ENCODE measurements at regions not wholly inside any gene's neighbourhood (a gene's known extent, or its start where the extent isn't known, plus 50 kb on each side); places are given as distances from the start of the nearest gene placed in this dataset.

- H3K9me3 ChIP-seq (ENCODE audit: insufficient read depth, low read depth, low read length), result no peaks in the 10 kb centered on the region
- no peak overlapping the region for H3K4ac ChIP-seq (ENCODE audit: low read depth, low read length)
- no peak overlapping the region for H2AFZ ChIP-seq (ENCODE audit: insufficient read depth, low read length, poor library complexity)
- H2AK5ac ChIP-seq (ENCODE audit: low read length), result no peak overlapping the region
- H2BK5ac ChIP-seq (ENCODE audit: low read depth, low read length, poor library complexity), result no peak overlapping the region
- no peak overlapping the region for H3K4me2 ChIP-seq (ENCODE audit: low read length)
- H3K4me3 ChIP-seq (ENCODE audit: low read depth, low read length), result no peak overlapping the region
- H2BK12ac ChIP-seq (ENCODE audit: low read length), result no peak overlapping the region
- H4K8ac ChIP-seq (ENCODE audit: low read depth, low read length), result no peak overlapping the region
- no peak overlapping the region for H2BK120ac ChIP-seq (ENCODE audit: insufficient read depth, low read length, poor library complexity)
- no peaks in the 10 kb centered on the region for H3K79me2 ChIP-seq (ENCODE audit: control insufficient read depth, insufficient read depth, low read length, poor library complexity)
- no peaks in the 10 kb centered on the region for H3K79me1 ChIP-seq (ENCODE audit: low read length)
- no peak overlapping the region for H4K91ac ChIP-seq (ENCODE audit: low read depth, low read length)
- no peaks in the 10 kb centered on the region for H3K36me3 ChIP-seq (ENCODE audit: control insufficient read depth in 1 of 2, insufficient read depth in 2 of 2, low read length in 2 of 2)
- no peak overlapping the region for H4K12ac ChIP-seq (ENCODE audit: low read depth, low read length)
- no peak overlapping the region for H3K9ac ChIP-seq (ENCODE audit: low read length)
- H3K14ac ChIP-seq (ENCODE audit: low read length), result no peak overlapping the region
- no peak for DNase-seq
- H3K27me3 ChIP-seq (ENCODE audit: insufficient read depth, low read length), result no peaks in the 10 kb centered on the region
- no peak overlapping the region for H3K23ac ChIP-seq (ENCODE audit: low read length)
- H3K4me1 ChIP-seq (ENCODE audit: control insufficient read depth in 1 of 2, insufficient read depth in 2 of 2, low read length in 2 of 2), result no peaks in the 10 kb centered on the region
- no CpG with 5 or more reads among the region's 4 CpGs for WGBS (ENCODE audit: extremely low coverage, insufficient coverage, insufficient read length)
- no peak overlapping the region for H3K27ac ChIP-seq (ENCODE audit: low read depth, low read length)
- H3K18ac ChIP-seq (ENCODE audit: low read length), result no peak overlapping the region
These were observed 72.2 kb upstream of the DACH1 start for GRCh38 chr13:71939186-71939585.

- WGBS (ENCODE audit: extremely low coverage, insufficient coverage, insufficient read length), result no CpG with 5 or more reads among the region's 4 CpGs
- Histone ChIP-seq H3K27me3 (ENCODE audit: insufficient read depth, low read length) (no peaks in the 10 kb centered on the region), H2AK5ac (ENCODE audit: low read length) (no peak overlapping the region), H3K79me2 (ENCODE audit: control insufficient read depth, insufficient read depth, low read length, poor library complexity) (no peaks in the 10 kb centered on the region), H4K12ac (ENCODE audit: low read depth, low read length) (no peak overlapping the region), H4K91ac (ENCODE audit: low read depth, low read length) (no peak overlapping the region), H2BK120ac (ENCODE audit: insufficient read depth, low read length, poor library complexity) (no peak overlapping the region), H3K36me3 (ENCODE audit: control insufficient read depth in 1 of 2, insufficient read depth in 2 of 2, low read length in 2 of 2) (no peaks in the 10 kb centered on the region), H3K14ac (ENCODE audit: low read length) (no peak overlapping the region), H3K23ac (ENCODE audit: low read length) (no peak overlapping the region), H4K8ac (ENCODE audit: low read depth, low read length) (no peak overlapping the region), H3K9ac (ENCODE audit: low read length) (no peak overlapping the region), H3K4me2 (ENCODE audit: low read length) (no peak overlapping the region), H2BK5ac (ENCODE audit: low read depth, low read length, poor library complexity) (no peak overlapping the region), H2AFZ (ENCODE audit: insufficient read depth, low read length, poor library complexity) (no peak overlapping the region), H2BK12ac (ENCODE audit: low read length) (no peak overlapping the region), H3K9me3 (ENCODE audit: insufficient read depth, low read depth, low read length) (no peaks in the 10 kb centered on the region), H3K79me1 (ENCODE audit: low read length) (no peaks in the 10 kb centered on the region), H3K4ac (ENCODE audit: low read depth, low read length) (no peak overlapping the region), H3K4me3 (ENCODE audit: low read depth, low read length) (no peak overlapping the region), H3K27ac (ENCODE audit: low read depth, low read length) (no peak overlapping the region), H3K4me1 (ENCODE audit: control insufficient read depth in 1 of 2, insufficient read depth in 2 of 2, low read length in 2 of 2) (no peaks in the 10 kb centered on the region), H3K18ac (ENCODE audit: low read length) (no peak overlapping the region)
- no peak for DNase-seq
These were observed 68.3 kb upstream of the DACH1 start for GRCh38 chr13:71935166-71935840.

- no peak overlapping the region for H2BK12ac ChIP-seq (ENCODE audit: low read length)
- H2AK5ac ChIP-seq (ENCODE audit: low read length), result no peak overlapping the region
- no peaks in the 10 kb centered on the region for H3K36me3 ChIP-seq (ENCODE audit: control insufficient read depth in 1 of 2, insufficient read depth in 2 of 2, low read length in 2 of 2)
- H3K4me3 ChIP-seq (ENCODE audit: low read depth, low read length), result no peak overlapping the region
- H3K27ac ChIP-seq (ENCODE audit: low read depth, low read length), result no peak overlapping the region
- H3K14ac ChIP-seq (ENCODE audit: low read length), result no peak overlapping the region
- H3K9ac ChIP-seq (ENCODE audit: low read length), result no peak overlapping the region
- no peaks in the 10 kb centered on the region for H3K79me1 ChIP-seq (ENCODE audit: low read length)
- no peak for DNase-seq
- no peak overlapping the region for H3K4ac ChIP-seq (ENCODE audit: low read depth, low read length)
- no peak overlapping the region for H2AFZ ChIP-seq (ENCODE audit: insufficient read depth, low read length, poor library complexity)
- WGBS (ENCODE audit: extremely low coverage, insufficient coverage, insufficient read length), result no CpG with 5 or more reads among the region's 2 CpGs
- no peak overlapping the region for H4K12ac ChIP-seq (ENCODE audit: low read depth, low read length)
- no peak overlapping the region for H2BK120ac ChIP-seq (ENCODE audit: insufficient read depth, low read length, poor library complexity)
- no peak overlapping the region for H4K91ac ChIP-seq (ENCODE audit: low read depth, low read length)
- H3K27me3 ChIP-seq (ENCODE audit: insufficient read depth, low read length), result no peaks in the 10 kb centered on the region
- no peak overlapping the region for H2BK5ac ChIP-seq (ENCODE audit: low read depth, low read length, poor library complexity)
- H3K79me2 ChIP-seq (ENCODE audit: control insufficient read depth, insufficient read depth, low read length, poor library complexity), result no peaks in the 10 kb centered on the region
- no peak overlapping the region for H3K23ac ChIP-seq (ENCODE audit: low read length)
- H3K4me1 ChIP-seq (ENCODE audit: control insufficient read depth in 1 of 2, insufficient read depth in 2 of 2, low read length in 2 of 2), result no peaks in the 10 kb centered on the region
- H3K4me2 ChIP-seq (ENCODE audit: low read length), result no peak overlapping the region
- no peak overlapping the region for H3K18ac ChIP-seq (ENCODE audit: low read length)
- H4K8ac ChIP-seq (ENCODE audit: low read depth, low read length), result no peak overlapping the region
- H3K9me3 ChIP-seq (ENCODE audit: insufficient read depth, low read depth, low read length), result no peaks in the 10 kb centered on the region
These were observed 57.9 kb upstream of the DACH1 start for GRCh38 chr13:71924931-71925330.

- Histone ChIP-seq H3K27me3 (ENCODE audit: insufficient read depth, low read length) (no peaks in the 10 kb centered on the region), H2BK5ac (ENCODE audit: low read depth, low read length, poor library complexity) (no peak overlapping the region), H4K12ac (ENCODE audit: low read depth, low read length) (no peak overlapping the region), H2AFZ (ENCODE audit: insufficient read depth, low read length, poor library complexity) (no peak overlapping the region), H2BK12ac (ENCODE audit: low read length) (no peak overlapping the region), H3K4me1 (ENCODE audit: control insufficient read depth in 1 of 2, insufficient read depth in 2 of 2, low read length in 2 of 2) (no peaks in the 10 kb centered on the region), H3K23ac (ENCODE audit: low read length) (no peak overlapping the region), H4K8ac (ENCODE audit: low read depth, low read length) (no peak overlapping the region), H3K79me2 (ENCODE audit: control insufficient read depth, insufficient read depth, low read length, poor library complexity) (no peaks in the 10 kb centered on the region), H2BK120ac (ENCODE audit: insufficient read depth, low read length, poor library complexity) (no peak overlapping the region), H3K4me3 (ENCODE audit: low read depth, low read length) (no peak overlapping the region), H3K18ac (ENCODE audit: low read length) (no peak overlapping the region), H2AK5ac (ENCODE audit: low read length) (no peak overlapping the region), H3K9me3 (ENCODE audit: insufficient read depth, low read depth, low read length) (no peaks in the 10 kb centered on the region), H3K4me2 (ENCODE audit: low read length) (no peak overlapping the region), H3K36me3 (ENCODE audit: control insufficient read depth in 1 of 2, insufficient read depth in 2 of 2, low read length in 2 of 2) (no peaks in the 10 kb centered on the region), H3K4ac (ENCODE audit: low read depth, low read length) (no peak overlapping the region), H4K91ac (ENCODE audit: low read depth, low read length) (no peak overlapping the region), H3K79me1 (ENCODE audit: low read length) (no peaks in the 10 kb centered on the region), H3K27ac (ENCODE audit: low read depth, low read length) (no peak overlapping the region), H3K14ac (ENCODE audit: low read length) (no peak overlapping the region), H3K9ac (ENCODE audit: low read length) (no peak overlapping the region)
- WGBS (ENCODE audit: extremely low coverage, insufficient coverage, insufficient read length), result no CpG with 5 or more reads among the region's 1 CpG
- no peak for DNase-seq
These were observed 55.2 kb upstream of the DACH1 start for GRCh38 chr13:71922194-71922593.
